ENCODE measurements at regions not wholly inside any gene's neighbourhood (a gene's known extent, or its start where the extent isn't known, plus 50 kb on each side); places are given as distances from the start of the nearest gene placed in this dataset.

DNA sequence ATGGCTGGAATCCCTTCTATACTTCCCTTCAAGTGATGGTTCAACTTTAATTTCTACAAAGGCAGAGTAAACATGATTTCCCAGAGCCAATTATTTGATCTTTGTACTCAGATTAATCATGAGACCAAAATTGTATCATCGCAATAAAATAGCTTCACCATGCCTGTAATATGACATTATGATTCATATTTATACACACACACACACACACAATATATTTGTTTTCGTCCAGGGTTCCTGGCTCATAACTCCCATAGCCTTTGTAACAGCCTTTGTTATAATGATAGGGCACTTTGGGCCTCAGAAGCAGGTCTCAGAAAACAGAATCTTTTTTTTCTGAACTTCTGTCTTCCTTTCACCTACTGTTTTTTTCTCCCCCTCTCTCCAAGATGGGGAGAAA lies 270.6 kb downstream of the ADGRA3 start:
- no peak for DNase-seq
- H3K9me3 Mint-ChIP-seq (ENCODE audit: low read depth), result no peaks in the 10 kb centered on the region
- H3K36me3 Mint-ChIP-seq, result no peaks in the 10 kb centered on the region
- no peak for ATAC-seq
- H3K27ac Mint-ChIP-seq, result no peak overlapping the region
- no peaks in the 10 kb centered on the region for H3K4me1 Mint-ChIP-seq
- CTCF ChIA-PET, result no interaction called here
- H3K27me3 Mint-ChIP-seq, result no peaks in the 10 kb centered on the region
- H3K4me3 Mint-ChIP-seq, result no peak overlapping the region

DNA sequence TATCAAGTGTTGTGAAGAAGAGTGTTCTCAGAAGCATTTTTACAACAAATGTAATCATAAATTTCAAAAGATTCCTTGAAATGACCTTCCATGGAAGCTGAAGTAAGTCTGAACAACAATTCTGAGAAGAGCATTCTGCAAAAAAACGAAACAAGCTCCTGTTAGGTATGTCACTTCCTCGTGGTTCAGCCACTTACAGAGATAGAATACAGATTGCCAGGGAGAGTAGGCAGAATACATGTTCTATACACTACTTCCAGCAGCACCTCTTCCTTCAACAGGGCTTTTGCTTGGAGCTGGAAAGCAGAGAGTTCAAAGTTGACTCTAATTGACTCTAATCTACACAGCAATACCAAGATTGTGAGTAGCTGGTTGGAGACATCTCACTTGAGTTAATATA lies 274.5 kb downstream of the ADGRA3 start:
- H3K27ac Mint-ChIP-seq, result no peak overlapping the region
- no peaks in the 10 kb centered on the region for H3K4me1 Mint-ChIP-seq
- ATAC-seq (no peak), DNase-seq (no peak)
- H3K27me3 Mint-ChIP-seq, result no peaks in the 10 kb centered on the region
- no peaks in the 10 kb centered on the region for H3K9me3 Mint-ChIP-seq (ENCODE audit: low read depth)
- CTCF ChIA-PET, result no interaction called here
- no peaks in the 10 kb centered on the region for H3K36me3 Mint-ChIP-seq
- H3K4me3 Mint-ChIP-seq, result no peak overlapping the region

DNA sequence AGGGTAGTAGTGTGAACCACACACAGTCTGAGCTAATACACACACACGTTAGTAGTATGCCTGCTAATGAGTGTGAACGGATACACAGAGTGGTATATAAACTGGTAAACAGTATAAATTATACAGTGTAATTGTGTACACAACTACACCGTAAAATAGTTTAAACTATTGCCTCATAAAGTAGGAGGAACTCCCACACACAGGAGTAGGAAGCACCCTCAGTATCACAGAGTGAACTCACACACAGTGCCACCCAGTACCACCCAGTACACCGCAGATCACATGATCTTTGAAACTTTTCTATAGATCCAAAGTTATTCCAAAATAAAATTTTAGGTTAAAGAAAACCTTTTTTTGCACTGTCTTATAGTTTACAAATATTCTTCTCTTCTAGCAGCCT lies 275.1 kb downstream of the ADGRA3 start:
- no peak for DNase-seq
- H3K4me1 Mint-ChIP-seq, result no peaks in the 10 kb centered on the region
- H3K36me3 Mint-ChIP-seq, result no peaks in the 10 kb centered on the region
- H3K9me3 Mint-ChIP-seq (ENCODE audit: low read depth), result no peaks in the 10 kb centered on the region
- CTCF ChIA-PET, result no interaction called here
- no peak overlapping the region for H3K27ac Mint-ChIP-seq
- no peak for ATAC-seq
- no peaks in the 10 kb centered on the region for H3K27me3 Mint-ChIP-seq
- no peak overlapping the region for H3K4me3 Mint-ChIP-seq

DNA sequence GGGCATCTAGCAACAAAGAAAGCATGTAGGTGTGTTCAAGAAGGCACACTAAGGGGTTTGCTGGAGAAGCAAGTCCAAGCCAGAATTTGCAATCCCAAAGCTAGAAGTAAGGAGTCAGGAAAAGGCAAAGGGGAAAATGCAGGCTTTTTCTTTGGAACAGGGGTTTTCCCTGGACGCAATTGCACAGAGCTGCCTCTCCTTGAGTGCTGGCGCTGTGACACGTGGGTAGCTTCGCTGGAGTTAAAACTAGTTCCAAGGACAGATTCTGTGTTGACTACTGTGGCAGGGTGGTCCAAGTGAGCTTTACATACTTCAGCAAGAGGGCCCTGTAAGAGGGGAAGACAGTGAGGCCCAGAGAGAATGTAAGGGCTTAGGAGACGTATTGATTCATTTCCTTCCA lies 277.1 kb downstream of the ADGRA3 start:
- ATAC-seq, result no peak
- no peak for DNase-seq
- no peaks in the 10 kb centered on the region for H3K36me3 Mint-ChIP-seq
- H3K27me3 Mint-ChIP-seq, result no peaks in the 10 kb centered on the region
- CTCF ChIA-PET, result no interaction called here
- peaks cover 3% of the 10 kb centered on the region for H3K9me3 Mint-ChIP-seq (ENCODE audit: low read depth)
- H3K4me3 Mint-ChIP-seq, result no peak overlapping the region
- H3K4me1 Mint-ChIP-seq, result no peaks in the 10 kb centered on the region
- H3K27ac Mint-ChIP-seq, result no peak overlapping the region

DNA sequence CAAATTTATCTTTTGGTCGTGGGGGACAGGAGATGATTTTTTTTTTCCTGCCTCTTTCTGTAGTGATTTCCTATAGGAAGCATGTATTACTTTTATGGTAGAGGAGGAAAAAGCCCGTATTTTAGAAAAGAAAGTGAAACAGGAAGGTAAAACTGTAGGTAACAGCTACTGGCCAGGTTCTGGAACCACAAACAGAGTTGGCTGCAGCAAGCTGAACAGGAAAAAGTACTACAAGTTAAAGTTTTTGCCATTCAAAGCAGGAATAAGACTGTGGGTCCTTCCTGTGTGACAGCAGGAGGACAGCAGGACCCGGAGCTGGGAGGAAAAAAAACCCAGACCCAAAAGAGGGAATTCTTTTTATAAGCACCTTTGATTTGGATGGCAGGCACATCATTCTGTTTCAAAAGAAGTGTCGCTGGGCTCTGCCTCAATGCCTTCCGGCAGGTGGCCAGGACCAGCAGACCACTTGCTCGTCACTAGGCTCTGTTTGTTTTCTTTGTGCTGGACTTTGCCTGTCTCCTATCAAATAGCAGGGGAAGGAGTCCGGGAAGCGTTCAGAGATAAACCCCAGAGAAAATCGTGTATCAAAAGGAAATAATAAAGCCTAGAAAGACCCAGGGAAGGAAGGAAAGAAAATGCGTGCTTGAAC lies 277.9 kb downstream of the ADGRA3 start:
- no peak overlapping the region for H3K27ac Mint-ChIP-seq
- H3K36me3 Mint-ChIP-seq, result no peaks in the 10 kb centered on the region
- peak overlapping the region; percentile 15 for H3K4me3 Mint-ChIP-seq
- no peak for ATAC-seq
- no peaks in the 10 kb centered on the region for H3K27me3 Mint-ChIP-seq
- DNase-seq, result no peak
- peaks cover 3% of the 10 kb centered on the region for H3K9me3 Mint-ChIP-seq (ENCODE audit: low read depth)
- CTCF ChIA-PET, result no interaction called here
- H3K4me1 Mint-ChIP-seq, result no peaks in the 10 kb centered on the region

DNA sequence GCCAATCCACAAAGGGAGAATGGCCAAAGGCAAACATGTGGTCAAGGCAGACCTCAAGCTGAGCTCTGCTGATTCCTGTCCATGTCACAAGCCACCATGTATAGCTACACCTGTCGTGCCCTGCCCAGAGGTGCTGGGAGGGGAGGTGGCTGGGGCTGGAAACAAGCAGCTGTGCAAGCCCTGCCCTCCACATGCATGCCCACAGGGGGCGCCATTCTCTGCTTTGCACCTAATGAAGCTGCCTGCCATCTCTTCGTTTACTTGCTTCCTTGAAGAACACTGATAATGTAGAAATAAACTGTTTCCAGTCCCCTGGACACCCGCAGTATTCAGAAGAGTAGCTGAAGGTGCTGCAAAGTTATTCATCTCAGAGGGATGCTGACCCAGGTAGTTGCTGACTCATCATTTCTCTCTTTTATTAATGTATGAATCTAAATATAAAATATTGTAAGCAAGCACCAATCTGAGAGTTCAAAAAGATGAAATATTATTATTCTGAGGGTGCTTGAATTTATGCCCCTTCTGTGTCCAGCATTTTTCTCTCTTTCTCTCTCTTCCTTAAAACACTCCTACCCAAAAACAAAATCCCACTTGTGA lies 278.6 kb downstream of the ADGRA3 start:
- Mint-ChIP-seq H3K36me3 (no peaks in the 10 kb centered on the region), H3K9me3 (ENCODE audit: low read depth) (peaks cover 3% of the 10 kb centered on the region), H3K27ac (no peak overlapping the region), H3K27me3 (no peaks in the 10 kb centered on the region), H3K4me1 (no peaks in the 10 kb centered on the region), H3K4me3 (peak overlapping the region; percentile 15)
- CTCF ChIA-PET, result no interaction called here
- peak; percentile 45 for DNase-seq
- ATAC-seq, result no peak

DNA sequence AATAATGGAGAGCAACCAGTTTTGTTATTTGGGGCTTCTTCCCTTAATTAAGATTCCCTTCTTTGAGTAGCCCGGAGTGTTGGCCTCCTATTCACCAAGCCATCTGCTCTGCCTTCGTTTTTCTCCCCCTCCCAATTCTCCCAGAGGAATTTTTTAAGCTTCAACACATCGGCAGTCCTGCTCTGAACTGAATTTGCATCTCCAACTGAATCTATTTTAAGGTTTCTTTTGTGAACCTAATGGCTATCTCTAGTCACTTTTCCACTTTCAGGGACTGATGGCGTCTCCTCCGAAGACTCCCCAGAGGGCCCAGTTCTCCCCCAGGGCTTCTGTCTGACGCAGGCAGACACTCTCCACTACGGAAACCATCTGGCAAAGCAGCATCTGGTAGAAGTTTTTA lies 280.2 kb downstream of the ADGRA3 start:
- ATAC-seq, result no peak
- peaks cover 3% of the 10 kb centered on the region for H3K9me3 Mint-ChIP-seq (ENCODE audit: low read depth)
- no peak for DNase-seq
- CTCF ChIA-PET, result no interaction called here
- H3K4me3 Mint-ChIP-seq, result no peak overlapping the region
- H3K27me3 Mint-ChIP-seq, result no peaks in the 10 kb centered on the region
- H3K27ac Mint-ChIP-seq, result no peak overlapping the region
- H3K36me3 Mint-ChIP-seq, result no peaks in the 10 kb centered on the region
- H3K4me1 Mint-ChIP-seq, result no peaks in the 10 kb centered on the region

DNA sequence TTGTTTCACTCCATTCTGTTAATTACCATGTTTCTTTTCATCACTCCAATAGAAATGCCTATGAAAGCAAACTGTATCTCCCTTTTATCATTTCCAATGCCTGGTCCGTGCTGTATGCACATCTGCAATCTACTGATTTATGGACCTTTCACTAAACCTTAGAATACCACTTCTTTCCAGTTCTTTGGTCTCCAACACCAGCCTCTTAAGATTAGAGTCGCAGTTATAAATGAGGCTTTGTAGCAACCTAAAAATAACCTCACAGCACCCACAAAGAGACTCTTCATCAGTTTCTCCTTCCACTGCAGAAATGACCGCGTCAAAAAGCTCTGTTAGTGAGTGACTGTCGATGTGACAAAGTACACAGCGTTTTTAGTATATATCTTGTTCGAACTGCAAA lies 282.6 kb downstream of the ADGRA3 start:
- H3K4me3 Mint-ChIP-seq, result no peak overlapping the region
- DNase-seq, result no peak
- no peaks in the 10 kb centered on the region for H3K27me3 Mint-ChIP-seq
- no peaks in the 10 kb centered on the region for H3K4me1 Mint-ChIP-seq
- H3K27ac Mint-ChIP-seq, result no peak overlapping the region
- CTCF ChIA-PET, result no interaction called here
- ATAC-seq, result no peak
- no peaks in the 10 kb centered on the region for H3K36me3 Mint-ChIP-seq
- peaks cover 6% of the 10 kb centered on the region for H3K9me3 Mint-ChIP-seq (ENCODE audit: low read depth)

DNA sequence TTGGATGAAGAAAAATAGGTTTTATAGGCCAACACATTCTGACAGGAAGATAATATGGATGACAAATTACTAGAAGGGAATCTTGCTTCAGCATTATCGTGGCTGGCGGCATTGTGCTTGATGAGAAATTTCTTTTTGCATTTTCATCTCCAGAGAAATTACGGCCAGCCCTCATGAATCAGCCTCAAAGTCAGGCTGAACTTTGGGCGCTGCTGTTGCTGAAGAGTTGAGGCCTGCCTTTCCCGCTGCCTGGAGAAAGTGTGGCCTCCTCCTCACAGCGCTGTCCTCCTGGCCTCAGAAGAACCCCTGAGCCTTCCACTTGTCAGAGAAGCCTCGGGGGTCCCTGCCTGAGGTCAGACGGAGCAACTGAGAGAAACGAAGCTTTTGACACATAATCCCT lies 272.4 kb upstream of the KCNIP4 start:
- Mint-ChIP-seq H3K27ac (no peak overlapping the region), H3K36me3 (no peaks in the 10 kb centered on the region), H3K4me1 (no peaks in the 10 kb centered on the region), H3K4me3 (no peak overlapping the region), H3K27me3 (no peaks in the 10 kb centered on the region), H3K9me3 (ENCODE audit: low read depth) (peaks cover 8% of the 10 kb centered on the region)
- no peak for ATAC-seq
- DNase-seq, result no peak
- CTCF ChIA-PET, result no interaction called here

DNA sequence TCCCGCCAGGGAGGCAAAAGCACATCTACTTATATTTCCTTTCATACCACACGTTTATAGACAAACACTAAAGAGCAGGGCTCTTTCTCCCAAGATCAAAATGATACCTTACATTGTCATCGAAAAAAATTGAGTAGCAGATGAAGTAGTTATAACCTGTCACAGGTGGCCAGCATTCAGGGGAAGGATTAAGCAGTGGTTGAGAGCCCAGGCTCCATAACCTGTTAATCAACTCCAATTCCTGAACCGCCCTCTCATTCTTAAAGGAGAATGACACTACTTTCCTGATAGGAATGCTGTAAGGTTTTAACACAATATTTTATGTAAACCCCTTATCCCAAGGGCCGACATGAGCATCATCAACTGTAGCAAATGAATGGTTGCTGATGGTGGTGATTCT lies 268.9 kb upstream of the KCNIP4 start:
- H3K27ac Mint-ChIP-seq, result no peak overlapping the region
- no peaks in the 10 kb centered on the region for H3K36me3 Mint-ChIP-seq
- no peak overlapping the region for H3K4me3 Mint-ChIP-seq
- CTCF ChIA-PET, result no interaction called here
- H3K9me3 Mint-ChIP-seq (ENCODE audit: low read depth), result peaks cover 2% of the 10 kb centered on the region
- no peaks in the 10 kb centered on the region for H3K4me1 Mint-ChIP-seq
- no peaks in the 10 kb centered on the region for H3K27me3 Mint-ChIP-seq
- no peak for ATAC-seq
- no peak for DNase-seq

DNA sequence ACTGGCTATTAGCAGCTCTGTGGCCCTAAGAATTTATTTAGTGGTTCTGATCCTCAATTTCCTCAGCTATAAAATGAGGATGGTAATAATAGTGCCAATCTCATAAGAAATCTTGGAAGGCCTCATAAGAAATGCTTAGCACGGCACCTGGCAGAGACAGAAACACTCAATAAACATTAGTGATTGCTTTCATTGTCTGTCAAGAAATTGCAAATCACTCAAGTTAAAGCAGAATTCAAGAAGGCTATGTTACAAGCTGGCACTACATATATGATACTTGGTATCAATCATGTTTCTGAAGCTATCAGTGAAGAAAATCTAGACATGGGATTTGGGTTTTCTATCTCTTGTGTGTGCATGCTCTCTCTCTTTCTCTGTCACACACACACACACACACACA lies 267.7 kb upstream of the KCNIP4 start:
- Mint-ChIP-seq H3K4me3 (no peak overlapping the region), H3K9me3 (ENCODE audit: low read depth) (peaks cover 2% of the 10 kb centered on the region), H3K27me3 (no peaks in the 10 kb centered on the region), H3K36me3 (no peaks in the 10 kb centered on the region), H3K27ac (no peak overlapping the region), H3K4me1 (no peaks in the 10 kb centered on the region)
- CTCF ChIA-PET, result no interaction called here
- DNase-seq (no peak), ATAC-seq (no peak)

DNA sequence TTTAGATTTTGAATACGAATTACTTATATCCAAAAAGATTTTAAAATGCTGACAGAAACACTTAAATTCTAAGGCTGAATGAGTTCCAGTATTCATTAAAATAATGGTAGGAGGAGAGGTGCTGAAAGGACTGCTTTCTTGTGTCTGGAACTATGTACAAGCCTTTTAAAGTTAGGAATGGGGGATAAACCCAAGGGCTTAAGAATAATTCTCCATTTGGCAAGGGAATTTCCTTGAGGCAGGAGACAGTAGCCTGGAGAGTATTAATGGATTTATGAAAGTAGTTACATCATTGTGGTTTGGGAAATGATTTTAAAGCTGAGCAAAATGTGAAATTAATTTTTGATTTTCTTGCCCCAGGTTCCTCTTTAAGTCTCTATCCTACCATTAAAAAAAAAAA lies 266.5 kb upstream of the KCNIP4 start:
- no peak overlapping the region for H3K27ac Mint-ChIP-seq
- no peak overlapping the region for H3K4me3 Mint-ChIP-seq
- DNase-seq (no peak), ATAC-seq (no peak)
- H3K27me3 Mint-ChIP-seq, result no peaks in the 10 kb centered on the region
- no peaks in the 10 kb centered on the region for H3K4me1 Mint-ChIP-seq
- H3K9me3 Mint-ChIP-seq (ENCODE audit: low read depth), result peaks cover under 1% of the 10 kb centered on the region
- CTCF ChIA-PET, result no interaction called here
- H3K36me3 Mint-ChIP-seq, result no peaks in the 10 kb centered on the region

DNA sequence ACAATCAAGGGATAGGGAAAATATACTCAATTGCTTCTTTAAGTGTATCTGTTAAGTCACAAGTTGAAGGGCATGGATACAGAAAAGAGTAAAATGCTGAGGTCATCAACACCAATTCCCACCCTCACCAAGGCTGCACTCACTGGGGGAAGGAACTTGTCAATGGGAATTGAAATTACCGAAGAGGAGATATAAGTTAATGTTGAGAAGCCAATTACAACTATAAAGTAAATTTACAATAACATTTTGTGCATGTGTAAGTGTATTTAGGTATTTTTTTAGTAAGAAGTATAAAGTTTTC lies 255.1 kb upstream of the KCNIP4 start:
- no peak for DNase-seq
- Mint-ChIP-seq H3K36me3 (no peaks in the 10 kb centered on the region), H3K9me3 (ENCODE audit: low read depth) (no peaks in the 10 kb centered on the region), H3K4me1 (no peaks in the 10 kb centered on the region), H3K4me3 (no peak overlapping the region), H3K27me3 (no peaks in the 10 kb centered on the region), H3K27ac (no peak overlapping the region)
- ATAC-seq, result no peak
- CTCF ChIA-PET, result no interaction called here

DNA sequence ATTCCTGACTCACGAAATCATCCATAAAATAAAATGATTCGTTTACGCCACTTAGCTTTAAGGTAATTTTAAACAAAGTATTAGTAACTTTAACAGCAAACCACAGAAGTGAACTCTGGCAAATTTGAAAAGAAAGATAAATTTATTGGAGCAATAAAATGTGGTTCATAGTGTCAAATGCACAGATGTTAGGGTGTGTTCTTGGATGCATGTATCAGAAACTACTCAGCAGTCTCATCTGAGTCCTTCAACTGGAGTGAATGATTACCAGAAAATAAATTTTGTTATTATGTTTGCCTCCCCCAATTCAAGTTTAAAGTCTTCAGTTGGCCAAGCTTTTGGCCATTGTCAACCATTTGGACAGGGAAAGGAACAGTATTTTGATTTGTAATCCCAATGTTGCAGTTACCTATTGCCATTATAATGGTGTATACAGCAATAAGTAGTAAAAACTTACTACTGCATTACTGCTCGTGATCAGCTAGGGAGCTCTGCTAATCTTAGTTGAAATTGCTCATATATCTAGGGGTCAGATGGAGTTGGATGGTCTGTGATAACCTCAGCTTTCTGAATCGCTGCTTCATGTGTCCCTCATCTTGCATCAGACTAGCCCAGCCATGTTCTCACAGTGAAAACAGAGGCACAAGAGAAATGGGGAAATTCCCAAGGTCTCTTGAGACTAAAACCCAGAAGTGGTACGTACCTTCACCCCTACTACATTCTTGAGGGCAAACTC lies 254.6 kb upstream of the KCNIP4 start:
- CTCF ChIA-PET, result no interaction called here
- H3K27ac Mint-ChIP-seq, result no peak overlapping the region
- no peak overlapping the region for H3K4me3 Mint-ChIP-seq
- no peak for ATAC-seq
- no peaks in the 10 kb centered on the region for H3K9me3 Mint-ChIP-seq (ENCODE audit: low read depth)
- no peaks in the 10 kb centered on the region for H3K36me3 Mint-ChIP-seq
- DNase-seq, result no peak
- no peaks in the 10 kb centered on the region for H3K4me1 Mint-ChIP-seq
- no peaks in the 10 kb centered on the region for H3K27me3 Mint-ChIP-seq

Data from activated CD8-positive, alpha-beta memory T cell treated with anti-CD3 and anti-CD28 coated beads, Interleukin-2, amount 10 ng/mL, durations not matched to agents 7 days and 5 days (primary cell).